B cell (primary cell): ENCODE measurements at regions not wholly inside any gene's neighbourhood (a gene's known extent, or its start where the extent isn't known, plus 50 kb on each side); places are given as distances from the start of the nearest gene placed in this dataset.

Experiments
- CTCF ChIP-seq: fragments of 200-600 bp; IDR thresholded peaks from one replicate; pipeline ENCODE4 v1.8.0; 2022; ENCODE audit warnings: antibody characterized with exemption, mild to moderate bottlenecking
- EZH2 ChIP-seq: IDR thresholded peaks from 2 replicates; pipeline ENCODE4 v1.6.1; 2012; ENCODE audit warnings: borderline replicate concordance, low read depth, mild to moderate bottlenecking, moderate library complexity, low read length; ENCODE audit not compliant: insufficient read depth, poor library complexity, severe bottlenecking

DNA sequence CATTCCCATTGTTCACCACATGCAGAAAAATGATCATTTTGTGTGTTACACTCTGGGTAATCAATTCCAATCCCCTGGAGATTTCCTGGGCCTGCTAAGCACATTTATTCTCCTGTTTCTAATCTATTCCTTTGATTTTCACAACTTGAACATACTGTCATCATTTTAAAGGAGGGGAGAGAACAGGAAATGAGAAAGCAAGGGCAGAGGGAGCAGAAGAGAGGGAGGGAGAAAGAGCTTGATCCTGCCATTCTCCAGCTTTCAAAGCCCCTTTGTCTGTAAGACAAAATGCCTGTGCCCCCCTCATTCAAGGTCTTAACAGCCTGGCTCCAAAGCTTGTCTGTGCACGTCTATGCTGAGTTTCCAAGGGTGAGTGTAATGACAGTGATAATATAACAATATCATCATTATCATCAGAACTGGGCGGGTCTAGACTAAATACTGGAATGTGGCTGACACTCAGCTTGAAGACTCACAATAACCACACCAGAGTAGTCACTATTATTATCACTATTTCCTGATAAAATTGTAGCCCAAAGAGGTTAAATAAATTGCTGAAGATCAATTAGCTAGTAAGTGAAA, 164.4 kb upstream of the KLHL29 start:
- TF ChIP-seq CTCF: no peak
- no peak for TF ChIP-seq EZH2
